Progenitor cell of endocrine pancreas (in vitro differentiated cells): ENCODE measurements at regions not wholly inside any gene's neighbourhood (a gene's known extent, or its start where the extent isn't known, plus 50 kb on each side); places are given as distances from the start of the nearest gene placed in this dataset.

Experiments
- DNase-seq: peaks from one replicate; pipeline ENCODE4 v3.0.0; 2021; ENCODE audit warnings: low spot score; ENCODE audit not compliant: unreplicated experiment
- H3K27ac Mint-ChIP-seq: 2 replicates; pipeline ENCODE4 v1.8.0; 2021; ENCODE audit warnings: mild to moderate bottlenecking, moderate library complexity, mixed read lengths
- H3K27me3 Mint-ChIP-seq: 2 replicates; pipeline ENCODE4 v1.8.0; 2021; ENCODE audit warnings: mixed read lengths
- H3K36me3 Mint-ChIP-seq: 2 replicates; pipeline ENCODE4 v1.8.0; 2022; ENCODE audit warnings: mixed read lengths; ENCODE audit not compliant: insufficient read depth
- H3K4me1 Mint-ChIP-seq: 2 replicates; pipeline ENCODE4 v1.8.0; 2021; ENCODE audit warnings: low read depth, mixed read lengths
- H3K4me3 Mint-ChIP-seq: 2 replicates; pipeline ENCODE4 v1.8.0; 2021; ENCODE audit warnings: low read depth, mild to moderate bottlenecking, moderate library complexity, mixed read lengths
- H3K9me3 Mint-ChIP-seq: 2 replicates; pipeline ENCODE4 v1.8.0; 2021; ENCODE audit warnings: low read depth, mixed read lengths
- CTCF ChIP-seq: fragments of 200-600 bp; sonication (generic); IDR thresholded peaks from one replicate; pipeline ENCODE4 v1.5.0; 2021; ENCODE audit warnings: antibody characterized with exemption, mild to moderate bottlenecking; ENCODE audit not compliant: unreplicated experiment

- no peaks in the 10 kb centered on the region for H3K27me3 Mint-ChIP-seq
- no peak for DNase-seq
- H3K4me3 Mint-ChIP-seq: no peak overlapping the region
- no peak overlapping the region for H3K27ac Mint-ChIP-seq
- H3K36me3 Mint-ChIP-seq: no peaks in the 10 kb centered on the region
- no peak for TF ChIP-seq CTCF
- H3K4me1 Mint-ChIP-seq: peaks cover 15% of the 10 kb centered on the region
- peaks cover 4% of the 10 kb centered on the region for H3K9me3 Mint-ChIP-seq
These were observed 321.4 kb upstream of the DPH6 start for GRCh38 chr15:35867356-35867755.

GRCh38 chr15:35871282-35871681 lies 325.3 kb upstream of the DPH6 start:
- no peak for TF ChIP-seq CTCF
- no peaks in the 10 kb centered on the region for H3K27me3 Mint-ChIP-seq
- peaks cover 4% of the 10 kb centered on the region for H3K9me3 Mint-ChIP-seq
- H3K27ac Mint-ChIP-seq: no peak overlapping the region
- peaks cover 8% of the 10 kb centered on the region for H3K4me1 Mint-ChIP-seq
- DNase-seq: no peak
- no peaks in the 10 kb centered on the region for H3K36me3 Mint-ChIP-seq
- H3K4me3 Mint-ChIP-seq: no peak overlapping the region

GRCh38 chr15:35871812-35872211 lies 325.8 kb upstream of the DPH6 start:
- Mint-ChIP-seq H3K27ac (no peak overlapping the region), H3K27me3 (no peaks in the 10 kb centered on the region)
- TF ChIP-seq CTCF: no peak

GRCh38 chr15:35872577-35872976 lies 326.6 kb upstream of the DPH6 start:
- Mint-ChIP-seq H3K27ac (no peak overlapping the region), H3K36me3 (no peaks in the 10 kb centered on the region), H3K9me3 (peaks cover 4% of the 10 kb centered on the region), H3K4me1 (peaks cover 8% of the 10 kb centered on the region), H3K27me3 (no peaks in the 10 kb centered on the region), H3K4me3 (no peak overlapping the region)
- no peak for DNase-seq
- TF ChIP-seq CTCF: no peak

More at GRCh38 chr15:35871812-35872211, 325.8 kb upstream of the DPH6 start:
- Mint-ChIP-seq H3K9me3 (peaks cover 4% of the 10 kb centered on the region), H3K36me3 (no peaks in the 10 kb centered on the region), H3K4me3 (no peak overlapping the region), H3K4me1 (peaks cover 8% of the 10 kb centered on the region)
- no peak for DNase-seq

- Mint-ChIP-seq H3K27ac (no peak overlapping the region), H3K36me3 (no peaks in the 10 kb centered on the region), H3K9me3 (peaks cover 4% of the 10 kb centered on the region), H3K4me1 (peaks cover 4% of the 10 kb centered on the region), H3K4me3 (no peak overlapping the region), H3K27me3 (no peaks in the 10 kb centered on the region)
- no peak for TF ChIP-seq CTCF
- DNase-seq: no peak
These were observed 328.4 kb upstream of the DPH6 start for GRCh38 chr15:35874260-35874905.
